ENCODE measurements at regions not wholly inside any gene's neighbourhood (a gene's known extent, or its start where the extent isn't known, plus 50 kb on each side); places are given as distances from the start of the nearest gene placed in this dataset.

DNA sequence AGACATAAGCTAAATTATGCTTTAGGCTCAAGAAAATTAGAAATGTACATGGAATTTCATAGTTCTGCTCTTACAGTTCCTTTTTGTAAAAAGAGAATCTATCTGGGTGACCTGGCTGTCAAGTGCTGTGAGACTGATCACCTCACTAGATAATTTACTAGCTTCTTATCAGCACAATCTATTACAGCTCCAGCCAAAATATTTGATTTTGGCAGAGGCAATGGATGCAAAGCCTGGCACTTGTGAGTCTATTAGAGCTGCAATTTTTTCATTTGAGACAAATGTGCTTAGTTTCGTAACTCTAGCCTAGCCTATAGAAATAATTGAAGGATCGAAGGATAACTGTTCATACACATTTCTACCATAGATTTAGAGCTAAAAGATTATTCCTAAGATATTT lies 927.5 kb downstream of the SLC6A15 start:
- Histone ChIP-seq H2AFZ (ENCODE audit: low read depth, low read length) (no peak overlapping the region), H3K4me3 (ENCODE audit: insufficient read depth, low read depth, low read length) (no peak overlapping the region), H3K4me1 (ENCODE audit: insufficient read depth, low read length) (no peaks in the 10 kb centered on the region), H3K27ac (ENCODE audit: low read depth, low read length) (no peak overlapping the region), H4K20me1 (ENCODE audit: insufficient read depth, low read length) (no peaks in the 10 kb centered on the region), H3K9me3 (ENCODE audit: insufficient read depth, low read depth, low read length) (no peaks in the 10 kb centered on the region), H3K4me2 (ENCODE audit: low read length) (no peak overlapping the region), H3K27me3 (ENCODE audit: insufficient read depth, low read length) (no peaks in the 10 kb centered on the region), H3K36me3 (ENCODE audit: insufficient read depth, low read length) (no peaks in the 10 kb centered on the region), H3K9ac (ENCODE audit: low read length) (no peak overlapping the region), H3K79me2 (ENCODE audit: insufficient read depth, low read length) (no peaks in the 10 kb centered on the region)
- DNase-seq (ENCODE audit: low read depth): no peak
- no peak overlapping the region for H3K4me3 Mint-ChIP-seq (ENCODE audit: unreplicated experiment)
- H3K36me3 Mint-ChIP-seq (ENCODE audit: low read depth, unreplicated experiment): no peaks in the 10 kb centered on the region
- no peaks in the 10 kb centered on the region for H3K9me3 Mint-ChIP-seq (ENCODE audit: unreplicated experiment)
- TF ChIP-seq EZH2 (IDR thresholded peaks at IDR 0.05; ENCODE audit: insufficient read depth, low read length) (no peak), CTCF (IDR thresholded peaks at IDR 0.05; ENCODE audit: insufficient read depth, low read depth, low read length) (no peak)
- FAIRE-seq: no peak
- H3K27me3 Mint-ChIP-seq (ENCODE audit: low read depth, unreplicated experiment): no peaks in the 10 kb centered on the region
- no peak overlapping the region for H3K27ac Mint-ChIP-seq (ENCODE audit: unreplicated experiment)
- no peaks in the 10 kb centered on the region for H3K4me1 Mint-ChIP-seq (ENCODE audit: low read depth, unreplicated experiment)

GRCh38 chr12:83980398-83980797 lies 932.2 kb downstream of the SLC6A15 start:
- Mint-ChIP-seq H3K27ac (ENCODE audit: unreplicated experiment) (no peak overlapping the region), H3K36me3 (ENCODE audit: low read depth, unreplicated experiment) (no peaks in the 10 kb centered on the region), H3K9me3 (ENCODE audit: unreplicated experiment) (no peaks in the 10 kb centered on the region), H3K4me1 (ENCODE audit: low read depth, unreplicated experiment) (no peaks in the 10 kb centered on the region), H3K4me3 (ENCODE audit: unreplicated experiment) (no peak overlapping the region), H3K27me3 (ENCODE audit: low read depth, unreplicated experiment) (no peaks in the 10 kb centered on the region)
- DNase-seq (ENCODE audit: low read depth) (no peak), FAIRE-seq (no peak)
- Histone ChIP-seq H3K4me1 (ENCODE audit: insufficient read depth, low read length) (no peaks in the 10 kb centered on the region), H3K4me3 (ENCODE audit: insufficient read depth, low read depth, low read length) (no peak overlapping the region), H3K27me3 (ENCODE audit: insufficient read depth, low read length) (no peaks in the 10 kb centered on the region), H2AFZ (ENCODE audit: low read depth, low read length) (no peak overlapping the region), H3K79me2 (ENCODE audit: insufficient read depth, low read length) (no peaks in the 10 kb centered on the region), H3K9ac (ENCODE audit: low read length) (no peak overlapping the region), H3K36me3 (ENCODE audit: insufficient read depth, low read length) (no peaks in the 10 kb centered on the region), H3K9me3 (ENCODE audit: insufficient read depth, low read depth, low read length) (no peaks in the 10 kb centered on the region), H3K27ac (ENCODE audit: low read depth, low read length) (no peak overlapping the region), H4K20me1 (ENCODE audit: insufficient read depth, low read length) (no peaks in the 10 kb centered on the region), H3K4me2 (ENCODE audit: low read length) (no peak overlapping the region)
- TF ChIP-seq CTCF (IDR thresholded peaks at IDR 0.05; ENCODE audit: insufficient read depth, low read depth, low read length) (no peak), EZH2 (IDR thresholded peaks at IDR 0.05; ENCODE audit: insufficient read depth, low read length) (no peak)

DNA sequence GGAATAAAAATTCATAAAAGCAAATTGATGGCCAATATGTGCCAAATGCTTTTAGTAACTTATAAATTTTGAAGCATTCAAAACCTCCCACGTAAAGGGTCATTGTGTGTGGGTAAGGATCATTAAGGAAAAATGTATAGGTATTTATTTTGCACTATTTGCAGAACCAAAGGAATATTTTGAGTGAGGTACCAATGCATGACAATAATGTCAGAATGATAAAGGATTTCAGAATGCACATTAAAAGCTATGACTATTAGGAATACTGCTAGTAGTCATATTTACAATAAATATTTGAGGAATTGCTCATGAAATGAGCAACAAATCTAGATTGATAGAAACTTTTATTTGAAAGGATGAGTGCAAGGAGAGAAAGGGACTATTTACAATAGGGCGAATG lies 932.8 kb downstream of the SLC6A15 start:
- Mint-ChIP-seq H3K9me3 (ENCODE audit: unreplicated experiment) (no peaks in the 10 kb centered on the region), H3K27me3 (ENCODE audit: low read depth, unreplicated experiment) (no peaks in the 10 kb centered on the region), H3K27ac (ENCODE audit: unreplicated experiment) (no peak overlapping the region), H3K36me3 (ENCODE audit: low read depth, unreplicated experiment) (no peaks in the 10 kb centered on the region), H3K4me3 (ENCODE audit: unreplicated experiment) (no peak overlapping the region), H3K4me1 (ENCODE audit: low read depth, unreplicated experiment) (no peaks in the 10 kb centered on the region)
- H3K27ac ChIP-seq (ENCODE audit: low read depth, low read length): no peak overlapping the region
- TF ChIP-seq CTCF (IDR thresholded peaks at IDR 0.05; ENCODE audit: insufficient read depth, low read depth, low read length): no peak
- no peaks in the 10 kb centered on the region for H3K79me2 ChIP-seq (ENCODE audit: insufficient read depth, low read length)
- no peaks in the 10 kb centered on the region for H4K20me1 ChIP-seq (ENCODE audit: insufficient read depth, low read length)
- DNase-seq (ENCODE audit: low read depth) (no peak), FAIRE-seq (no peak)
- H2AFZ ChIP-seq (ENCODE audit: low read depth, low read length): no peak overlapping the region
- no peaks in the 10 kb centered on the region for H3K27me3 ChIP-seq (ENCODE audit: insufficient read depth, low read length)
- H3K36me3 ChIP-seq (ENCODE audit: insufficient read depth, low read length): no peaks in the 10 kb centered on the region
- H3K4me2 ChIP-seq (ENCODE audit: low read length): no peak overlapping the region
- H3K9me3 ChIP-seq (ENCODE audit: insufficient read depth, low read depth, low read length): no peaks in the 10 kb centered on the region
- H3K9ac ChIP-seq (ENCODE audit: low read length): no peak overlapping the region
- H3K4me1 ChIP-seq (ENCODE audit: insufficient read depth, low read length): no peaks in the 10 kb centered on the region
- H3K4me3 ChIP-seq (ENCODE audit: insufficient read depth, low read depth, low read length): no peak overlapping the region

All from astrocyte (in vitro differentiated cells and primary cell).